ENCODE measurements at regions not wholly inside any gene's neighbourhood (a gene's known extent, or its start where the extent isn't known, plus 50 kb on each side); places are given as distances from the start of the nearest gene placed in this dataset.
"Not testable (repeated sequence)": the region's sequence is repeated elsewhere in the genome, so short reads cannot be mapped to it uniquely, and the experiment has no call there.

DNA sequence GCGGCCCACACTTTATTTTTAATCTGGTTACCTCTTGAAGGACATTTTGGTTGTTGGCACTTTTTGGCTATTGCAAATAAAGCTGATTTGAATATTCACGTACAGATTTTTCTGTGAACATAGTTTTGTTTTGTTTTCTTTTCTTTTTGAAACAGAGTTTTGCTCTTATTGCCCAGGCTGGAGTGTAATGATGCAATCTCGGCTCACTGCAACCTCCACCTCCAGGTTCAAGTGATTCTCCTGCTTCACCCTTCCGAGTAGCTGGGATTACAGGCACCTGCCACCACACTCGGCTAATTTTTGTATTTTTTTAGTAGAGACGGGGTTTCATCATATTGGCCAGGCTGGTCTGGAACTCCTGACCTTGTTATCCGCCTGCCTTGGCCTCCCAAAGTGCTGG is 99.7 kb downstream of the NDFIP1 start:
- TF ChIP-seq EZH2 (IDR thresholded peaks at IDR 0.05; ENCODE audit: insufficient read depth, poor library complexity, severe bottlenecking); EZH2phosphoT487 (IDR thresholded peaks at IDR 0.05; ENCODE audit: insufficient read depth, low read depth): not testable (repeated sequence)
